Right hindlimb (tissue), 1 donor: ENCODE measurements at regions not wholly inside any gene's neighbourhood (a gene's known extent, or its start where the extent isn't known, plus 50 kb on each side); places are given as distances from the start of the nearest gene placed in this dataset.

ENCODE experiments used
- DNase-seq: peaks from one replicate; pipeline ENCODE4 v3.0.0-alpha.2; 2018

- DNase-seq = no peak
These were observed 70.0 kb upstream of the INPP5A start for GRCh38 chr10:132467464-132468149.

DNA sequence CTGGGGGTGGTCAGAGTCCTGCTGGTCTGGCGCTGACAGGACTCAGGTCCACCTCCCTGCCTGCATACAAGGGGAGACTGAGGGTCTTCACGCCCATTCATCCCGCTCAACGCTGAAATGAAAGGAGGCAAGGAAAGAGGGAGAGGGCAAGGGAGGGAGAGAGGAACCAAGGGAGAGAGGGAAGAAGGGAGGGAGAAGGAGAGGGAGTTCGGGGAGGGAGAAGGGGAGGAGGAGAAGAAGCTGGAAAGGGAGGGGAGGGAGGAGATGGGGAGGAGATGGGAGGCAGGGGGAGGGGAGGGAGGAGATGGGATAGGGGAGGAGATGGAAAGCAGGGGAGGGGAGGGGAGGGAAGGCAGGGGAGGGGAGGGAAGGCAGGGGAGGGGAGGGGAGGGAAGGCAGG lies 69.4 kb upstream of the INPP5A start:
- DNase-seq = no peak

DNA sequence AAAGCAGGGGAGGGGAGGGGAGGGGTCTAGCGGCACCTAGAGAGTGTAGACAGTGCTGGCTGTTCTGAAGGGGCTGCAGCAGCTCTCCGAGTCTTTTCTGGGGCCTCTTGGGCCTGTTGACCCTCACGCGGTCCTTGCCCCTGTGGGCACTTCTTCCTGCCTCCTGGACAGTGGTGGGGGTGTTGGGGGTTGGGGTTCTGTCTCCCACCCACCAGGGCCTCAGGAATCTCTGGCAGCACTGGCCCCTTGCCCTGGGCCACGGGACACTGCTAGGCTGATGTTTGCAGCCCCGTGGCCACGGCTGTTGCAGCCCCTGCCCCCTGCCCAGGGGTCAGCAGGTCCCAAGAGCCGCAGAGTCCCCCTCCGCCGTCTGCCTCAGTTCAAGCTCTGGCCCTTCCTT lies 68.9 kb upstream of the INPP5A start:
- no peak for DNase-seq

- DNase-seq = no peak
These were observed 68.2 kb upstream of the INPP5A start for GRCh38 chr10:132469197-132469884.

- peak; percentile 23 for DNase-seq
These were observed 67.0 kb upstream of the INPP5A start for GRCh38 chr10:132470410-132471124.

DNA sequence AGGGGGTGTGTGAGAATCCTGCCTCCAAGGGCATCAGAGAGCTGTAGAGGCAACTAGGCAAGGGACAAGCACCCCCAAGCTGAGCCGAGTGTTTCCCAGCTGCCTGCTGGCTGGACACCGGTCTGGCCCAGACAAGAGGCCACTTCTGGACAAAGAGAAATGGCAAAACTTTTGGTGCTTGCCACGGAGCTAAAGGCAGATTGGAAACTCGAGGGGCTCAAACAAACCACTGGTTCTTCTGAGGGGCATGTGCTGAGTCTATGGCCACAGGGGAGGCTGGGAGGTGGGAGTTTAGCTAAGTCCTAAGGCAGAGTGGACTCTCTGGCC lies 66.5 kb upstream of the INPP5A start:
- DNase-seq = peak; percentile 7

GRCh38 chr10:132471484-132471883 lies 66.1 kb upstream of the INPP5A start:
- no peak for DNase-seq

DNA sequence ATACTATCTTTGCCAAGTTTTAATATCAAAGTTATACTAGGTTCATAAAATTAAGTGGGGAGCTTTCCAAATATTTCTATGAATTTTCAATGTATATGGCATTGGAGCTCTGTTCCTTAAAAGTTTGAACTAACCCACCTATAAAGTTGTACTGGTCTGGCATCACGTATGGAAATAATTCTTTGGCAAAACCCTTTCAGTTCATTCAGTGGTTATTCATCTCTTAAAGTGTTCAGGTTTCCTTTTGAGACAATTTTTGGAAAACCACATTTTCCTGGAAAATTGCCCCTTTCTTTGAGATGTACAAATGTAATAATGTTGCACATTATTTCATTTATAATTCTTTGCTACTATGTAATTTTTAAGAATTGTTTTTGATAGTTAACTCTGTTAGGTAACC lies 62.5 kb upstream of the INPP5A start:
- no peak for DNase-seq

- peak; percentile 19 for DNase-seq
These were observed 61.2 kb upstream of the INPP5A start for GRCh38 chr10:132476146-132477065.

- no peak for DNase-seq
These were observed 60.6 kb upstream of the INPP5A start for GRCh38 chr10:132477066-132477397.

GRCh38 chr10:132477398-132478340 lies 59.9 kb upstream of the INPP5A start:
- DNase-seq = peak; percentile 42

GRCh38 chr10:132478341-132479023 lies 59.1 kb upstream of the INPP5A start:
- DNase-seq = peak; percentile 14

GRCh38 chr10:132479024-132479602 lies 58.5 kb upstream of the INPP5A start:
- peak; percentile 12 for DNase-seq

- peak; percentile 8 for DNase-seq
These were observed 57.9 kb upstream of the INPP5A start for GRCh38 chr10:132479603-132480221.

DNA sequence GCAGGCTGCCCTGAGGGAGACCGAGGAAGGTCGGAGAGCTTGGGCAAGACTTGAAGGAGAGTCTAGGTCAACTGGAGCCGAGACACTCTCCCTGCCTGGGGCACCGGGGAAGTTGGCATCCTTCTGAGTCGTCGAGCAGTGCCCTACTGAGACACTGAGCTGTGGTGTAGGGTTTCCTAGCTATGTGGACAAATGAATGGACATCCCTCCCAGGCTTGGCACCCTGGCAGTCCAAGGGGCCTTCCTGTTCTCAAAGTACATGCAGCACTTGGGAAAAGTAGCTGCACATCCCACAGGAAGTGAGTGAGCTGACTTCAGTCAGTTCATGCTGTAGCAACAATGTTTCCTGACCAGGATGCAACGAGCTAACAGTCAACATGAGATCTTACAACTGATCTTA lies 57.2 kb upstream of the INPP5A start:
- DNase-seq = peak; percentile 16

- no peak for DNase-seq
These were observed 55.9 kb upstream of the INPP5A start for GRCh38 chr10:132481690-132482089.

DNA sequence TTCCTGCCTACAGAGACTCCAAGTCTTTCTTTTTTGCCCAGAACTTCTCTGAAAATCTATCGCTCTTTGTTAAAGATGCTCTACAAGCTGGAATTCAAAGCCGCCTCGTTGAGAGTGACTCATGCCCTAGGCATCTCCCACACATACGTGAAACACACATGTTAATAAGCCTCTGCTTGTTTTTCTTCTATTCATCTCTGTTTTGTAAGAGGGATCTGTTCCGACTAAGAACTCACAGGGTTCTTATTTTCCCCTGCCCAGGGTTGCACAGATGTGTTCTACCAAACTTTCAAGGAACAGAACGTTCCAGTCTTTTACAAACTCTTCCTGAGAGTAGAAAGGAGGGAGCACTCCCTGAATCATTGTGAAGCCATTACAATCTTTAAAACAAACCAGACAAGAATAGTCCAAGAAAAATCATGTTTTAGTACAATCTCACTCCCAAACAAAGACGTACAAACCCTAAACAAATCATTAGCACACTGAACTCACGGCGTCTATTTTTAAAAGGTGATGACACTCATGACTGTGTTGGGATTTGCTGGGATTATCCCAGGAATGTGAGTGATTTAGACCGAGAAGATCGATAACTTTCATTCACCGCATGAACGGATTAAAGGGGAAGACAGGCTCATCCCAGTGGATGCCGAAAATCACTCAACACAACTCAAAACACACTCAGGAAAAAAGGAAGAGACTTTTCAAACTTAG lies 55.3 kb upstream of the INPP5A start:
- DNase-seq = peak; percentile 13

- DNase-seq = no peak
These were observed 54.2 kb upstream of the INPP5A start for GRCh38 chr10:132483394-132483793.

GRCh38 chr10:132484922-132485321 lies 52.7 kb upstream of the INPP5A start:
- DNase-seq = no peak

DNA sequence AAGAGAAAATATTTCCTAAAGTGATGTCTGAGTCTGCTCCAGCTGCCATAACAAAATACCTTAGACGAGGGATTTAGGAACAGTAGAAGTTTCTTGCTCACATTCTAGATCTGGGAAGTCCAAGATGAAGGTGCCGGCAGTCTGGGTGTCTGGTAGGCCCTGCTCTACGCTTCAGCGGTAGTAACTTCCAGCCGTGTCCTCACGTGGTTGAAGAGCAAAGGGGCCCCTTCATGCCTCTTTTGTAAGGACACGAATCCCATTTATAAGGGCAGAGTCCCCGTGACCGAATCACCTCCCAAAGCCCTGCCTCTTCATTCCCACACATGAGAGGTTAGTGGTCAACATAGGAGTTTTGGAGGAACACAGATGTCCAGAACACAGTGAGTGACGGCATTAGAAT lies 52.2 kb upstream of the INPP5A start:
- no peak for DNase-seq
